HepG2 (cell line): ENCODE measurements at regions not wholly inside any gene's neighbourhood (a gene's known extent, or its start where the extent isn't known, plus 50 kb on each side); places are given as distances from the start of the nearest gene placed in this dataset.

Source experiments
- ATAC-seq: fragments of 200-7000 bp; cut with Tn5 transposase; 3 replicates; pipeline ENCODE4 v1.9.1; 2020; ENCODE audit warnings: mild to moderate bottlenecking, moderate library complexity
- BruUV-seq: library from RNA; stranded (reverse); fragments of 400-500 nt; replicated peaks from 2 replicates; lab custom pipeline; 2021; lab: Mats Ljungman, UMichigan
- CTCF ChIA-PET: fragments of 300-600 bp; formaldehyde crosslinking; extraction: SDS; loops from one replicate; lab custom pipeline; 2021; ENCODE audit warnings: low total read pairs, inconsistent platforms, low intra/inter-chr PET ratio; lab: Yijun Ruan, JAX
- POLR2A ChIA-PET: fragments of 350-600 bp; sonication (Branson Sonifier 250); formaldehyde crosslinking; loops from one replicate; lab custom pipeline; 2020; ENCODE audit warnings: antibody characterized with exemption, inconsistent platforms; lab: Yijun Ruan, JAX
- DNase-seq: peaks from one replicate; pipeline ENCODE4 v3.0.0-alpha.2; 2015; ENCODE audit warnings: low spot score
- FAIRE-seq: peaks from 3 replicates; lab custom pipeline; 2011; peaks lifted over from hg19 to GRCh38; lab: Jason Lieb, UNC
- H2AFZ ChIP-seq: one replicate; pipeline ENCODE4 v1.6.1; 2011; ENCODE audit warnings: low read length, inconsistent platforms
- H3K27ac ChIP-seq: fragments of 300-600 bp; 3 replicates; pipeline ENCODE4 v1.8.0; 2011; ENCODE audit warnings: mixed run types, mild to moderate bottlenecking, mixed read lengths, low read length, inconsistent platforms; ENCODE audit not compliant: insufficient read depth; ENCODE audit errors: extremely low read length
- H3K27me3 ChIP-seq, 2 experiments: fragments of 200-600 bp in 1 of 2; 2 replicates in 1 of 2; 3 replicates in 1 of 2; pipeline versions ENCODE4 v1.6.0 to v1.8.0; 2011; ENCODE audit warnings: low read length in 2 of 2, mild to moderate bottlenecking in 2 of 2, moderate library complexity in 2 of 2, inconsistent platforms in 1 of 2; ENCODE audit not compliant: insufficient read depth in 2 of 2, control insufficient read depth in 1 of 2
- H3K36me3 ChIP-seq, 2 experiments: fragments of 200-600 bp in 1 of 2; replicated peaks in 1 of 2; 2 replicates in 1 of 2; 3 replicates in 1 of 2; pipeline versions ENCODE4 v1.5.1 to v1.8.0; 2011; ENCODE audit warnings: low read length in 2 of 2, inconsistent platforms in 1 of 2; ENCODE audit not compliant: insufficient read depth in 2 of 2, control insufficient read depth in 1 of 2
- H3K4me1 ChIP-seq: 2 replicates; pipeline ENCODE4 v1.5.1; 2012; ENCODE audit warnings: low read length, inconsistent platforms; ENCODE audit not compliant: insufficient read depth
- H3K4me2 ChIP-seq: 2 replicates; pipeline ENCODE4 v1.6.0; 2011; ENCODE audit warnings: low read depth, low read length, inconsistent platforms
- H3K4me3 ChIP-seq, 3 experiments: fragments of 200-600 bp in 1 of 3; sonication (generic), shearing (Covaris generic) in 1 of 3; replicated peaks in 1 of 3; 2 replicates each; pipeline ENCODE4 v1.5.1; 2011 to 2016; ENCODE audit warnings: low read length in 3 of 3, inconsistent platforms in 2 of 3, low read depth in 2 of 3, mild to moderate bottlenecking in 2 of 3, control low read depth in 1 of 3, mixed read lengths in 1 of 3; ENCODE audit not compliant: insufficient read depth in 1 of 3
- H3K79me2 ChIP-seq: one replicate; pipeline ENCODE4 v1.6.1; 2011; ENCODE audit warnings: low read length, inconsistent platforms; ENCODE audit not compliant: insufficient read depth
- H3K9ac ChIP-seq: 2 replicates; pipeline ENCODE4 v1.6.0; 2011; ENCODE audit warnings: mild to moderate bottlenecking, low read depth, low read length, inconsistent platforms; ENCODE audit not compliant: insufficient read depth
- H3K9me3 ChIP-seq: 2 replicates; pipeline ENCODE4 v1.5.1; 2012; ENCODE audit warnings: mild to moderate bottlenecking, low read length
- H4K20me1 ChIP-seq: 2 replicates; pipeline ENCODE4 v1.6.0; 2011; ENCODE audit warnings: inconsistent platforms, mild to moderate bottlenecking, low read length, moderate library complexity; ENCODE audit not compliant: insufficient read depth
- FIP1L1 ChIP-seq: fragments of 200-400 bp; formaldehyde crosslinking; IDR thresholded peaks from 2 replicates; pipeline ENCODE4 v1.6.1; 2018; ENCODE audit warnings: low read depth, mild to moderate bottlenecking, low read length, moderate library complexity, borderline replicate concordance; ENCODE audit not compliant: insufficient read depth
- HNRNPL ChIP-seq: fragments of 200-400 bp; formaldehyde crosslinking; IDR thresholded peaks from 2 replicates; pipeline ENCODE4 v1.6.1; 2017; ENCODE audit warnings: mild to moderate bottlenecking, low read depth, low read length
- KAT7 ChIP-seq: IDR thresholded peaks from 2 replicates; pipeline ENCODE4 v1.6.1; 2018; ENCODE audit warnings: borderline replicate concordance, missing compliant biosample characterization
- MAFF ChIP-seq: IDR thresholded peaks from 2 replicates; pipeline ENCODE4 v1.6.1; 2011; ENCODE audit warnings: low read depth, low read length, improper control_type of control experiment
- NFKBIZ ChIP-seq: IDR thresholded peaks from 2 replicates; pipeline ENCODE4 v1.6.1; 2018; ENCODE audit warnings: missing genetic modification reagents, missing compliant biosample characterization
- PHF21A ChIP-seq: sonication (generic); formaldehyde crosslinking; IDR thresholded peaks from 2 replicates; pipeline ENCODE4 v1.5.0; 2020; ENCODE audit warnings: mild to moderate bottlenecking, missing genetic modification reagents
- PRDM4 ChIP-seq: sonication (generic); formaldehyde crosslinking; IDR thresholded peaks from 2 replicates; pipeline ENCODE4 v1.9.0; 2021; ENCODE audit warnings: missing genetic modification reagents, borderline replicate concordance
- SPEN ChIP-seq: sonication (generic); formaldehyde crosslinking; IDR thresholded peaks from 2 replicates; pipeline ENCODE4 v1.5.1; 2020; ENCODE audit warnings: low read depth, mild to moderate bottlenecking, missing genetic modification reagents
- ZNF101 ChIP-seq: sonication (generic); formaldehyde crosslinking; IDR thresholded peaks from 2 replicates; pipeline ENCODE4 v1.4.0; 2020; ENCODE audit warnings: mild to moderate bottlenecking, low read depth, missing genetic modification reagents, borderline replicate concordance
- ZNF296 ChIP-seq: sonication (generic); formaldehyde crosslinking; conservative IDR thresholded peaks from 2 replicates; pipeline ENCODE4 v1.5.0; 2020; ENCODE audit warnings: mild to moderate bottlenecking, missing genetic modification reagents
- ZNF333 ChIP-seq: sonication (generic); formaldehyde crosslinking; IDR thresholded peaks from 2 replicates; pipeline ENCODE4 v1.4.0; 2020; ENCODE audit warnings: mild to moderate bottlenecking, missing genetic modification reagents, borderline replicate concordance
- ZNF451 ChIP-seq: sonication (generic); formaldehyde crosslinking; IDR thresholded peaks from 2 replicates; pipeline ENCODE4 v1.5.0; 2020; ENCODE audit warnings: mild to moderate bottlenecking, missing genetic modification reagents
- ZNF577 ChIP-seq: sonication (generic); formaldehyde crosslinking; IDR thresholded peaks from 2 replicates; pipeline ENCODE4 v1.4.0; 2020; ENCODE audit warnings: mild to moderate bottlenecking, low read depth, missing genetic modification reagents, borderline replicate concordance
- ZNF781 ChIP-seq: sonication (generic); formaldehyde crosslinking; IDR thresholded peaks from 2 replicates; pipeline ENCODE4 v1.5.1; 2020; ENCODE audit warnings: borderline replicate concordance, mild to moderate bottlenecking, missing genetic modification reagents; ENCODE audit errors: not compliant biosample characterization
- ZNF839 ChIP-seq: sonication (generic); formaldehyde crosslinking; IDR thresholded peaks from 2 replicates; pipeline ENCODE4 v1.4.0; 2020; ENCODE audit warnings: missing genetic modification reagents, mild to moderate bottlenecking, borderline replicate concordance
- WGBS: methylation state at CpG from one replicate; pipeline ENCODE4 v1.1.6; 2017; ENCODE audit warnings: low lambda C conversion rate; 5-methylcytosine and 5-hydroxymethylcytosine counted together
- in situ Hi-C: cut with HindIII; loops from 2 replicates; pipeline ENCODE4 v1.10.0; 2017; ENCODE audit warnings: low pct_unique_long_range_greater_than_20kb; ENCODE audit not compliant: extremely low pct_ligation_motif_present
- intact Hi-C: fragments of 100-400 bp; cut with micrococcal nuclease; formaldehyde crosslinking; loops from one replicate; pipeline ENCODE4 v1.10.0; 2022; ENCODE audit not compliant: unreplicated experiment
- TF ChIP-seq, protein P1 (sequence below): sonication (generic); formaldehyde crosslinking; IDR thresholded peaks from 2 replicates; pipeline ENCODE4 v1.5.0; 2020; ENCODE audit warnings: missing genetic modification reagents, mild to moderate bottlenecking, borderline replicate concordance

- Histone ChIP-seq H3K9me3 (peaks cover 11% of the 10 kb centered on the region; the same call in 1 of the 2 replicates), H3K36me3 (no peaks in the 10 kb centered on the region), H3K4me3 (no peak overlapping the region), H3K27ac (no peak overlapping the region), H2AFZ (no peak overlapping the region), H4K20me1 (no peaks in the 10 kb centered on the region), H3K4me1 (no peaks in the 10 kb centered on the region), H3K9ac (no peak overlapping the region), H3K27me3 (no peaks in the 10 kb centered on the region), H3K4me2 (no peak overlapping the region), H3K79me2 (no peaks in the 10 kb centered on the region)
- POLR2A ChIA-PET: no interaction called here
- ATAC-seq (no peak), DNase-seq (no peak), FAIRE-seq (no peak)
- no TSS peak for BruUV-seq
- 0% methylated on average over 1 of the region's 2 CpGs for WGBS
- TF ChIP-seq HNRNPL: no peak
- no peak for TF ChIP-seq PHF21A (CRISPR knock-in tag)
- TF ChIP-seq ZNF101 (CRISPR knock-in tag): no peak
- TF ChIP-seq ZNF839 (CRISPR knock-in tag): no peak
- TF ChIP-seq, protein P1, sequence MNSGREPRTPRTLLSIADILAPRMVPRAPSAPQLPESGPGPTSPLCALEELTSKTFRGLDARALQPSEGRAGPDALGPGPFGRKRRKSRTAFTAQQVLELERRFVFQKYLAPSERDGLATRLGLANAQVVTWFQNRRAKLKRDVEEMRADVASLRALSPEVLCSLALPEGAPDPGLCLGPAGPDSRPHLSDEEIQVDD (CRISPR knock-in tag): no peak
- no peak for TF ChIP-seq ZNF781 (CRISPR knock-in tag)
- intact Hi-C loops (no loop called here), in situ Hi-C loops (no loop called here)
- CTCF ChIA-PET: no interaction called here
These were observed 302.0 kb upstream of the CHRM2 start for GRCh38 chr7:136566491-136566890.

DNA sequence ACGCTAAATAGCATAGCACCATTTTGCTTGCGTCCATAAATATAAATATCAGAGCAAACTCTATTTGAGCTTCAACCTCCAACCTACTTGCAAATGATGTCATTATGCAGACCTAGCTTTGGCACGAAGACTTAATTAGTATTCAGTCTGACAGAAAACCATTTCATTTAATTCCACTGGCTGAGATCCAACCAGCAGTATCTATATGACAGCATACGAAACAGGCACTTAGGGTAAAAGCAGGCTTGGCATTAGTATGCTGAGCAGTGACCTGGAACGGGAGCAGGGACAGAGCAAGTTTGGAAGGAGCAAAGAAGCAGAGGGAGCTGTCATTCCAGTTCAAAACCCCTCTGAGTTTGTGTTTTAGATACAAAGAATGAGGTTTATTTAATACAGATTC lies 312.5 kb upstream of the CHRM2 start:
- H3K27me3 ChIP-seq: no peaks in the 10 kb centered on the region
- 17% methylated on average over 5 of the region's 5 CpGs for WGBS
- H4K20me1 ChIP-seq: no peaks in the 10 kb centered on the region
- H3K9ac ChIP-seq: no peak overlapping the region
- intact Hi-C loops (no loop called here), in situ Hi-C loops (no loop called here)
- DNase-seq: no peak
- no peaks in the 10 kb centered on the region for H3K36me3 ChIP-seq
- ChIA-PET CTCF (no interaction called here), POLR2A (no interaction called here)
- no TSS peak for BruUV-seq
- no peaks in the 10 kb centered on the region for H3K79me2 ChIP-seq
- H2AFZ ChIP-seq: no peak overlapping the region
- no peaks in the 10 kb centered on the region for H3K4me1 ChIP-seq
- H3K9me3 ChIP-seq: peaks cover 47% of the 10 kb centered on the region
- no peak overlapping the region for H3K4me2 ChIP-seq
- no peak for FAIRE-seq
- no peak overlapping the region for H3K27ac ChIP-seq
- H3K4me3 ChIP-seq: no peak overlapping the region
- ATAC-seq: no peak
- TF ChIP-seq KAT7 (no peak), ZNF577 (CRISPR knock-in tag) (no peak), SPEN (no peak), MAFF (no peak), ZNF333 (no peak), ZNF296 (CRISPR knock-in tag) (no peak), ZNF451 (CRISPR knock-in tag) (no peak), NFKBIZ (CRISPR knock-in tag) (no peak), PRDM4 (CRISPR knock-in tag) (no peak), FIP1L1 (no peak)
